MM.1S (cell line): ENCODE measurements at regions not wholly inside any gene's neighbourhood (a gene's known extent, or its start where the extent isn't known, plus 50 kb on each side); places are given as distances from the start of the nearest gene placed in this dataset.

Source experiments
- DNase-seq: peaks from one replicate; pipeline ENCODE4 v3.0.0-alpha.2; 2015
- H2AFZ ChIP-seq: fragments of 300-600 bp; sonication (generic); 2 replicates; pipeline ENCODE4 v1.6.0; 2016; ENCODE audit warnings: antibody characterized with exemption, low read length
- H3F3A ChIP-seq: fragments of 300-600 bp; sonication (generic); 2 replicates; pipeline ENCODE4 v1.6.1; 2016; ENCODE audit warnings: mild to moderate bottlenecking, antibody characterized with exemption, low read length, moderate library complexity, mixed read lengths; ENCODE audit not compliant: insufficient read depth
- H3K27ac ChIP-seq: fragments of 300-600 bp; sonication (generic); 2 replicates; pipeline ENCODE4 v1.5.1; 2016; ENCODE audit warnings: mild to moderate bottlenecking, low read length
- H3K27me3 ChIP-seq: fragments of 300-600 bp; sonication (generic); replicated peaks from 2 replicates; pipeline ENCODE4 v1.6.0; 2016; ENCODE audit warnings: low read length; ENCODE audit not compliant: insufficient read depth
- H3K36me3 ChIP-seq: fragments of 300-600 bp; sonication (generic); replicated peaks from 2 replicates; pipeline ENCODE4 v1.6.1; 2016; ENCODE audit warnings: mild to moderate bottlenecking, low read length, mixed read lengths; ENCODE audit not compliant: insufficient read depth
- H3K4me1 ChIP-seq: fragments of 300-600 bp; sonication (generic); 2 replicates; pipeline ENCODE4 v1.6.1; 2016; ENCODE audit warnings: low read length, mixed read lengths
- H3K4me2 ChIP-seq: fragments of 300-600 bp; sonication (generic); 2 replicates; pipeline ENCODE4 v1.6.0; 2016; ENCODE audit warnings: low read depth, low read length
- H3K4me3 ChIP-seq: fragments of 300-600 bp; sonication (generic); 2 replicates; pipeline ENCODE4 v1.5.1; 2016; ENCODE audit warnings: low read length, mixed read lengths
- H3K79me2 ChIP-seq: fragments of 300-600 bp; sonication (generic); 2 replicates; pipeline ENCODE4 v1.6.1; 2016; ENCODE audit warnings: mixed run types, low read length, mixed read lengths
- H3K9ac ChIP-seq: fragments of 300-600 bp; sonication (generic); 2 replicates; pipeline ENCODE4 v1.6.1; 2016; ENCODE audit warnings: low read length, mixed read lengths
- H3K9me2 ChIP-seq: fragments of 300-600 bp; sonication (generic); replicated peaks from 2 replicates; pipeline ENCODE4 v1.6.1; 2016; ENCODE audit warnings: mild to moderate bottlenecking, low read length, mixed read lengths; ENCODE audit not compliant: insufficient read depth
- H3K9me3 ChIP-seq: fragments of 300-600 bp; sonication (generic); replicated peaks from 2 replicates; pipeline ENCODE4 v1.6.1; 2016; ENCODE audit warnings: mild to moderate bottlenecking, low read length, mixed read lengths; ENCODE audit not compliant: insufficient read depth
- H4K20me1 ChIP-seq: fragments of 300-600 bp; sonication (generic); 2 replicates; pipeline ENCODE4 v1.6.1; 2016; ENCODE audit warnings: mild to moderate bottlenecking, low read length, moderate library complexity, mixed read lengths; ENCODE audit not compliant: insufficient read depth
- EZH2 ChIP-seq: fragments of 300-600 bp; sonication (generic); optimal IDR thresholded peaks from 2 replicates; pipeline ENCODE3; 2017; ENCODE audit warnings: low read depth, mild to moderate bottlenecking, antibody characterized with exemption, low read length, mixed read lengths
- EZH2phosphoT487 ChIP-seq: fragments of 300-600 bp; sonication (generic); IDR thresholded peaks from 2 replicates; pipeline ENCODE4 v1.6.1; 2018; ENCODE audit warnings: antibody characterized with exemption, low read length
- TF ChIP-seq, protein P1 (sequence below): fragments of 300-600 bp; sonication (generic); IDR thresholded peaks from 2 replicates; pipeline ENCODE4 v1.5.1; 2016; ENCODE audit warnings: antibody characterized with exemption, low read length, mixed read lengths

DNA sequence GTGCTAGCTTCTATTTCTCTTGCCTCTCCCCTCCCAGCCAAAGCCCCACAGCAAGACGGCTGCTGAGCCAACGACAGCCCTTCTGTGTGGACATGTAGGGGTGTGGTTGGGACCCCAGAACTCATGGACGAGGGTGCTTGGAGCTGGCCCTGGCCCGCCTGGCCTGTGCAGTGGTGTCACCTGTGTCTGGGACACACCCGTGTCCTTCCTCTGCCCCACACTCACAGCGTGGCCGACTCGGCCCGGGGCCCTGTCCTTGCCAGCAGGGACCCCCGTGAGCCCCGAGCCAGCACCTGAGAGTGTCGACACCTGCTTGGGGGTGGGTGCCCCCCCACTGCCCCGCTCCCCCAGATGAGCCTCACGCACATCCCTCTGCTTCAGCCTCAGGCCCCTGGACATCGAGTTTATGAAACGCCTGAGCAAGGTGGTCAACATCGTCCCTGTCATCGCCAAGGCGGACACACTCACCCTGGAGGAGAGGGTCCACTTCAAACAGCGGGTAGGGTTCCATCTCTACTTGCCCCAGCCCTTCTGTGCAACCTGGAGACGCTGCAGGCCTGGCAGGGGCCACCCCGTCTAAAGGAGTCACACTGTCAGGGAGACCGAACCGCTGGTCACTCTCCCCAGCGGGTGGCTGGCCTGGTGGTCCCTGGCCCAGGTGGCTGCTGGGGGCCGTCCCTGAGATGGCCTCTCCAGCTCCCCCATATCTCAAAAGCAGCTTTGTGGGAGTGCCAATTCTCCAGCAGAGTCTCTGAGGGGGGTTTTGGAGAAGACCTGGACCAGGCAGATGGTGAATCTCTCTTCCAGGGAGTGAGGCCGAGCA lies 349.8 kb downstream of the SEC14L1 start:
- H3K9me2 ChIP-seq: no peaks in the 10 kb centered on the region
- H4K20me1 ChIP-seq: no peaks in the 10 kb centered on the region
- no peaks in the 10 kb centered on the region for H3K36me3 ChIP-seq
- H3F3A ChIP-seq: peaks cover 8% of the 10 kb centered on the region; the same call in 1 of the 2 replicates
- H3K4me1 ChIP-seq: peaks cover 6% of the 10 kb centered on the region
- TF ChIP-seq EZH2: no peak
- TF ChIP-seq EZH2phosphoT487: no peak
- TF ChIP-seq, protein P1, sequence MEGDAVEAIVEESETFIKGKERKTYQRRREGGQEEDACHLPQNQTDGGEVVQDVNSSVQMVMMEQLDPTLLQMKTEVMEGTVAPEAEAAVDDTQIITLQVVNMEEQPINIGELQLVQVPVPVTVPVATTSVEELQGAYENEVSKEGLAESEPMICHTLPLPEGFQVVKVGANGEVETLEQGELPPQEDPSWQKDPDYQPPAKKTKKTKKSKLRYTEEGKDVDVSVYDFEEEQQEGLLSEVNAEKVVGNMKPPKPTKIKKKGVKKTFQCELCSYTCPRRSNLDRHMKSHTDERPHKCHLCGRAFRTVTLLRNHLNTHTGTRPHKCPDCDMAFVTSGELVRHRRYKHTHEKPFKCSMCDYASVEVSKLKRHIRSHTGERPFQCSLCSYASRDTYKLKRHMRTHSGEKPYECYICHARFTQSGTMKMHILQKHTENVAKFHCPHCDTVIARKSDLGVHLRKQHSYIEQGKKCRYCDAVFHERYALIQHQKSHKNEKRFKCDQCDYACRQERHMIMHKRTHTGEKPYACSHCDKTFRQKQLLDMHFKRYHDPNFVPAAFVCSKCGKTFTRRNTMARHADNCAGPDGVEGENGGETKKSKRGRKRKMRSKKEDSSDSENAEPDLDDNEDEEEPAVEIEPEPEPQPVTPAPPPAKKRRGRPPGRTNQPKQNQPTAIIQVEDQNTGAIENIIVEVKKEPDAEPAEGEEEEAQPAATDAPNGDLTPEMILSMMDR: no peak
- no peak for DNase-seq
- no peak overlapping the region for H2AFZ ChIP-seq
- no peak overlapping the region for H3K4me3 ChIP-seq
- no peak overlapping the region for H3K27ac ChIP-seq
- H3K27me3 ChIP-seq: no peaks in the 10 kb centered on the region
- H3K79me2 ChIP-seq: peaks cover 15% of the 10 kb centered on the region
- H3K9ac ChIP-seq: no peak overlapping the region
- no peak overlapping the region for H3K4me2 ChIP-seq
- H3K9me3 ChIP-seq: no peaks in the 10 kb centered on the region

DNA sequence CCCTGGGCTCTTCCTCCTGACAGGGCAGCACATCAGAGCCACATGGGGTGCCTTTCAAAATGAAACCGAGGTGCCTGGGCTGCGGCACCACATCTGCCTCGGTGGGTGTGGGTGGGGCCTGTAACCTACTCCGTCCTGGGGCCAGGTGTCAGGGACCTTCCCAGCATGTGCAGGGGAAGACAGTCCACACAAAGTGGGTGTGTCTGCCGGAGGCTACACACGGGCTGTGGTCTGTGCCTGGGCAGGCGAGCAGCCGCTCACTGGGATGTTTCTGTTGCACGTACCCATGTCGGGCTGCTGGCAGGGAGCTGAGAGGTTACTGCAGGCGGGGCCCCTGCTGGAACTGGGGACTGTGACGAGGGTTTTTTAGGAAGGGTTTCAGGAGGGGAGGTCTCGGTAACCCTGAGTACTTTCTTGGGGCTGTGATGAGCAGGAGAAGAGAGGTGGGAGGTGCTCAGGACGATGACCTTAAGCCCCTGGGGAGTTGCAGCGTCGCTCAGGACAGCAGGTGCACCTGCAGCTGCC lies 351.2 kb downstream of the SEC14L1 start:
- no peak for TF ChIP-seq EZH2
- TF ChIP-seq, protein P1: no peak
- TF ChIP-seq EZH2phosphoT487: no peak
- H3K9me3 ChIP-seq: no peaks in the 10 kb centered on the region
- H2AFZ ChIP-seq: no peak overlapping the region
- no peaks in the 10 kb centered on the region for H4K20me1 ChIP-seq
- H3K27me3 ChIP-seq: no peaks in the 10 kb centered on the region
- no peaks in the 10 kb centered on the region for H3K9me2 ChIP-seq
- peak; percentile 97 for DNase-seq
- peak overlapping the region; percentile 32; the same call in 1 of the 2 replicates for H3K9ac ChIP-seq
- H3K4me3 ChIP-seq: no peak overlapping the region
- H3K4me1 ChIP-seq: peaks cover 6% of the 10 kb centered on the region
- H3K4me2 ChIP-seq: peak overlapping the region; percentile 46; the same call in 1 of the 2 replicates
- H3K36me3 ChIP-seq: no peaks in the 10 kb centered on the region
- H3K79me2 ChIP-seq: peaks cover 11% of the 10 kb centered on the region
- H3F3A ChIP-seq: peaks cover 8% of the 10 kb centered on the region; the same call in 1 of the 2 replicates
- H3K27ac ChIP-seq: peak overlapping the region; percentile 45; the same call in 1 of the 2 replicates

DNA sequence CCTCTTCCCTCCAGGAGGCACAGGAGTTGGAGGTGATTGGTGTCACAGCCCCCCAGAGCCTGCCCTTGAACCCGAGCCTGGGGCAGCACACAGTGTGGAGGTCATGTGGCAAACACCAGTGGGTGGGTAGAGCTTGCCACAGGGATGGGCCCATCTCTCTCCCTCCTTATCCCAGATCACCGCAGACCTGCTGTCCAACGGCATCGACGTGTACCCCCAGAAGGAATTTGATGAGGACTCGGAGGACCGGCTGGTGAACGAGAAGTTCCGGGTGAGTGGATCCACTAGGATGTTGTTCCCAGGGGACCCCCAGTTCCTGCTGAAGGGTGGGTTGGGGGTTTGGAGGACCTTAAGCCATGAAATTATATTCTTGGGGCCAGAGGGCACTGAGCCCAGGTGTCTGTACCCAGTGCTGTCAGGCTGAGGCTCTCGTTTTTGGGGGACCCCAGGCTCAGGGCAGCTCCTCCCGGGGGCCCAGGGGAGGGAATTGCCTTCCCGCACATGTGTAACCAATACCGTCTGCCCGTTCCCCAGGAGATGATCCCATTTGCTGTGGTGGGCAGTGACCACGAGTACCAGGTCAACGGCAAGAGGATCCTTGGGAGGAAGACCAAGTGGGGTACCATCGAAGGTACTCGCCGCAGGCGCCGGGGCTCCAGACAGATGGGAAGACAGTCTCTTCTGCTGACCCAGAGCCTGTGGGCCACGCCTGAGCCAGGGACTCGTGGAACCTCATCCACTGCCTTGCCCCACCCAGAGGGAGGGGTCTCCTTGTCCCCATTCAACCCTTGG lies 351.9 kb downstream of the SEC14L1 start:
- Histone ChIP-seq H3K27me3 (no peaks in the 10 kb centered on the region), H3F3A (peaks cover 8% of the 10 kb centered on the region; the same call in 1 of the 2 replicates), H3K9me2 (no peaks in the 10 kb centered on the region), H3K9me3 (no peaks in the 10 kb centered on the region), H3K27ac (peak overlapping the region; percentile 27; the same call in 1 of the 2 replicates), H2AFZ (no peak overlapping the region), H3K4me3 (no peak overlapping the region), H3K36me3 (no peaks in the 10 kb centered on the region), H3K4me2 (peak overlapping the region; percentile 46; the same call in 1 of the 2 replicates), H3K9ac (peak overlapping the region; percentile 32; the same call in 1 of the 2 replicates), H4K20me1 (no peaks in the 10 kb centered on the region), H3K4me1 (peaks cover 6% of the 10 kb centered on the region), H3K79me2 (peaks cover 11% of the 10 kb centered on the region)
- TF ChIP-seq EZH2phosphoT487 (no peak), EZH2 (no peak)
- TF ChIP-seq, protein P1: no peak
- DNase-seq: no peak
